Upper lobe of left lung (tissue), 4 donors: ENCODE measurements at regions not wholly inside any gene's neighbourhood (a gene's known extent, or its start where the extent isn't known, plus 50 kb on each side); places are given as distances from the start of the nearest gene placed in this dataset.

Experiments
- CTCF ChIP-seq, 6 experiments: fragments of 450-650 bp in 4 of 6; fragments of 200-600 bp in 2 of 6; sonication (generic) in 2 of 6; IDR thresholded peaks; one replicate each; pipeline ENCODE4 v1.5.1; 2016 to 2019; ENCODE audit warnings: antibody characterized with exemption in 6 of 6
- POLR2A ChIP-seq, 4 donors: fragments of 450-650 bp; IDR thresholded peaks; one replicate each; pipeline ENCODE4 v1.5.1; 2016 to 2017; ENCODE audit warnings: antibody characterized with exemption in 4 of 4, mild to moderate bottlenecking in 2 of 4
- POLR2AphosphoS5 ChIP-seq, 2 donors: sonication (generic); formaldehyde crosslinking; IDR thresholded peaks; one replicate each; pipeline ENCODE4 v1.5.1; 2017; ENCODE audit warnings: antibody characterized with exemption in 2 of 2

GRCh38 chrX:132272826-132273225, 53.6 kb upstream of the RAP2C start:
- TF ChIP-seq POLR2A (IDR thresholded peaks at IDR 0.05): no peak
- TF ChIP-seq CTCF (IDR thresholded peaks at IDR 0.05): no peak
- TF ChIP-seq POLR2AphosphoS5 (IDR thresholded peaks at IDR 0.05): no peak
